ENCODE measurements at regions not wholly inside any gene's neighbourhood (a gene's known extent, or its start where the extent isn't known, plus 50 kb on each side); places are given as distances from the start of the nearest gene placed in this dataset.

DNA sequence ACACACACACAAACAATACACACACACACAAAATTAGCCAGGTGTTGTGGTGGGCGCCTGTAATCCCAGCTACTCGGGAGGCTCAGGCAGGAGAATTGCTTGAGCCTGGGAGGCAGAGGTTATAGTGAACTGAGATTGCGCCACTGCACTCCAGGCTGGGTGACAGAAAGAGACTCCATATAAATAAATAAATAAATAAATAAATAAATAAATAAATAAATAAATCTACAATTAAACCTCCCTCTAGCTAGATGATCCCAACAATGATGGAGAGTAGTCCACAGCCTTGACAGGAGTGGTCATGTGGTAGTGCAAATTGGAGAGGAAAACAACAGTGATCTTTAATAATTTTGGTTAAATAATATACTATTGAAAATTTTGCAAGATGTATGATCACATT, 1739.0 kb upstream of the C9orf72 start:
- H3K4me1 ChIP-seq (replicated peaks in 1 of 2) = no peaks in the 10 kb centered on the region
- WGBS, 10 experiments = 20 to 100% (median 65%) methylated on average over 1 to 2 of the region's 3 CpGs; no CpG with 5 or more reads in 6 of the 10 experiments
- ATAC-seq (replicated peaks in 6 of 8) = no peak
- no peak overlapping the region for H3K27ac ChIP-seq
- in situ Hi-C loops (cut with MboI; ENCODE audit: low pct_unique_long_range_greater_than_20kb in 2 of 9, low sequenced_read_pairs in 9 of 9, unreplicated experiment in 9 of 9) = no loop called here
- no peak overlapping the region for H3K4me3 ChIP-seq

DNA sequence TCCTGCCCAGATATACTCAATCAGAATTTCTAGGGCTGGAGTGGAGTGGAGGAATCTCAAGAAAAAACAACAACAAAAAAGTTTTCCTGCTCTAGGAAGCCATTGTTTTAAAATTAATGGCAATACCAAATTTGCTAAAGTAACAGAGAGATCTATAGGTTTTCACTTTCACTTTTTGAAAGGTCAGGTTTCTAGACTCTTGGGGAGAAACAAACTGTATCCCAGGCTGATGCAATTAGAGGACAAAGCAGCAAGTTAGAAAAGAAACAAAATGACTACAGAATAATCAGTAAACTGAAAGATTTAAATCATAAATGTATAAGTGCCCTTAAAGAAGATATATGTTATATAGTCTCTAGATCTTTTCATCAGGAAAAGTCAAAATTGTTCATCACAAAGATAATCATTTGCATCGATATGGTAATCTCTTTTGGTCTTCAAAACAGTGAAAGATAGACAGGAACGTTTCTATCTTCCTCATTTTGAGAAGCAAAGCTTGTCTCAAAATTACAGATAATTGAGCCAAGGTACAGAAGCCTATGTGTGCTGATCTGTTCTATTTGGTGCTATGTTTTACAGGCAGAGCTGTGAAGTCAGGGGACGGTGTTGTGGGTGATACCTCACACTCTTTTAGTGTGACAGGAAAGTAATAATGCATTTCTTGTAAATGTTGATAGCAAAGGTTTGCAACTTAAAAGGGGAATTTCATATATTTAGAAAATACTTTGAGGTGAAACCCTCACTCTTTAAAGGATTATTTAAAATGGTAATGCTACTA, 1746.6 kb upstream of the C9orf72 start:
- H3K4me3 ChIP-seq = no peak overlapping the region
- WGBS, 10 experiments = 10 to 100% (median 70%) methylated on average over 1 to 3 of the region's 3 CpGs
- H3K4me1 ChIP-seq (replicated peaks in 1 of 2) = peaks cover 0 to 2% of the 10 kb centered on the region in 2 donors
- no peak overlapping the region for H3K27ac ChIP-seq
- ATAC-seq (replicated peaks in 6 of 8) = no peak
- in situ Hi-C loops (cut with MboI; ENCODE audit: low pct_unique_long_range_greater_than_20kb in 2 of 9, low sequenced_read_pairs in 9 of 9, unreplicated experiment in 9 of 9) = no loop called here

DNA sequence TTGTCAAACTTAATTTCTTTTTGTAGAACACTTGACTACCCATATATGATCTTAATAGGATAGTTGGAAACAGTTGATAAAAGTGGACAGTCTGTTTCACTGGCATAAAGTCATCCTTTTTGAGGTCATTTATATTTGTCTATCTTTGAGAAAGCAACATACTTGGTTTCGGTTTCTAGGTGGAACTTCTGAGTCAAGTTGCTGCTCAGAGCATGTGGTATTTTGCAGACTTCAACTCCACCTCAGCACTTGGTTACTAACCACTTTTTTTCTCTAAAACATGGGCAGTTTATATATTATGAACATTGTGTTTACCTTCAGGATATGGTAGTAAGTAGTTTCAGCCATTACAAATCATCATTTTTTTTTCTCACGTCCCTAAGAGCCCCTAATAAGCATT, 1749.0 kb upstream of the C9orf72 start:
- H3K4me3 ChIP-seq = no peak overlapping the region
- in situ Hi-C loops (cut with MboI; ENCODE audit: low pct_unique_long_range_greater_than_20kb in 2 of 9, low sequenced_read_pairs in 9 of 9, unreplicated experiment in 9 of 9) = no loop called here
- H3K4me1 ChIP-seq (replicated peaks in 1 of 2) = peaks cover 0 to 2% of the 10 kb centered on the region in 2 donors
- WGBS, 10 experiments = 0 to 100% (median 76%) methylated on average over 1 to 2 of the region's 2 CpGs; no CpG with 5 or more reads in 1 of the 10 experiments
- peak in 1 of 8 experiments; percentile 35 for ATAC-seq (replicated peaks in 6 of 8)
- no peak overlapping the region for H3K27ac ChIP-seq

DNA sequence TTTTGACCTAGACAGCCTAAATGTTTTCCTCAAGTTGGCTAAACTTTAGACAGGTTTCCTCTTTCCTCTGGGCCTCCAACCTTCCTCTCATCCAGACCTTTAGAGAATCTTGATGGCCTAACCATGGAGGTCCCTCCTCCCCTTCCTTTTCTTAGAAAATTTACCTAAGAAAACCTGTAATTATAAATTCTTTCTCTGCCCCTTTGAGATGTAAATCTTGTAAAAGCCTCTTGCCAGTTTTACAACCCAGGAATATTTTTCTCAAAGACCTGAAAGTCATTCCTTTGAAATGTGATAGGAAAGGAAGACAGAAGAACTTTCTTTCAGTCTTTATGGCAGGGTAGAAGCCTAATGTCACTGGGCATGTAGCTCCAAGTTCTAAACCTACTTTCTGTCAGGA, 1752.6 kb upstream of the C9orf72 start:
- no peak for ATAC-seq (replicated peaks in 6 of 8)
- H3K4me1 ChIP-seq (replicated peaks in 1 of 2) = no peaks in the 10 kb centered on the region
- in situ Hi-C loops (cut with MboI; ENCODE audit: low pct_unique_long_range_greater_than_20kb in 2 of 9, low sequenced_read_pairs in 9 of 9, unreplicated experiment in 9 of 9) = no loop called here
- H3K27ac ChIP-seq = no peak overlapping the region
- H3K4me3 ChIP-seq = no peak overlapping the region

DNA sequence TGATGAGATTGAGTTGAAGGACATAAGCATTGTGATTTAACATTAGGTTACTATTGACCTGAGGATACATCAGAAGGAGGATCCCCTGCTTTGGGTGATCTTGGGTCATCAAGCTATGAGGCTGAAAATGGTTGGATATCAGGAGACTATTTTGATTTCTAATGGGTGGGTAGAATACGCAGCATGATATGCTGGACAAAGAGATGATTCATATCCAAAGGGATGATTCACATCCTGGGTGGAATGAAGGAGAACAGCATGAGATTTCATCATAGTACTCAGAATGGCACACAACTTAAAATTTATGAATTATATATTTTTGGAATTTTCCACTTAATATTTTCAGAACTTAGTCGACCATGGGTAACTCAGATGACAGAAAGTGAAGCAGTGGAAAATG, 1759.5 kb upstream of the C9orf72 start:
- H3K4me1 ChIP-seq (replicated peaks in 1 of 2) = no peaks in the 10 kb centered on the region
- H3K27ac ChIP-seq = no peak overlapping the region
- in situ Hi-C loops (cut with MboI; ENCODE audit: low pct_unique_long_range_greater_than_20kb in 2 of 9, low sequenced_read_pairs in 9 of 9, unreplicated experiment in 9 of 9) = no loop called here
- ATAC-seq (replicated peaks in 6 of 8) = peak in 3 of 8 experiments; percentile 33 to 83 (median 43)
- H3K4me3 ChIP-seq = no peak overlapping the region
- WGBS, 10 experiments = 0 to 100% (median 80%) methylated on average over 1 to 2 of the region's 2 CpGs

DNA sequence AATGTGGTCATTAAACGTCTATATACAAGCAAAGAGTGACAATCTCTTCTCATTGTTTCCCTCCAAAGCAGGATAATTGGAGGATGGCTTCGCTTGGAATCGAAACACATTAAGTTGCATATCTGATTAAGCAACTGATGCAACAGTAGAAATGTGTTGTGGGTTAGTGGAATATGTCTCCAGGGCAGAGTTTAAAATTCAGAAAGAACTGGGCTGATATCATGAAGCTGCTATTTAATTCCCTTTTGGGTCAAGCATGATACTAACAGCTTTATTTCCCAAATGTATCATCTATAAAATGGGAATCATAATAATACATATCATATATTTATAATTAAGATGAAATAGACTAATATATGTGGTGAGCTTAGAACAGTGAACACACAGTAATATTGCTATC, 1763.0 kb upstream of the C9orf72 start:
- no peak for ATAC-seq (replicated peaks in 6 of 8)
- no peaks in the 10 kb centered on the region for H3K4me1 ChIP-seq (replicated peaks in 1 of 2)
- H3K4me3 ChIP-seq = no peak overlapping the region
- WGBS, 10 experiments = 25 to 100% (median 83%) methylated on average over 1 to 3 of the region's 3 CpGs; no CpG with 5 or more reads in 1 of the 10 experiments
- no peak overlapping the region for H3K27ac ChIP-seq
- in situ Hi-C loops (cut with MboI; ENCODE audit: low pct_unique_long_range_greater_than_20kb in 2 of 9, low sequenced_read_pairs in 9 of 9, unreplicated experiment in 9 of 9) = no loop called here

DNA sequence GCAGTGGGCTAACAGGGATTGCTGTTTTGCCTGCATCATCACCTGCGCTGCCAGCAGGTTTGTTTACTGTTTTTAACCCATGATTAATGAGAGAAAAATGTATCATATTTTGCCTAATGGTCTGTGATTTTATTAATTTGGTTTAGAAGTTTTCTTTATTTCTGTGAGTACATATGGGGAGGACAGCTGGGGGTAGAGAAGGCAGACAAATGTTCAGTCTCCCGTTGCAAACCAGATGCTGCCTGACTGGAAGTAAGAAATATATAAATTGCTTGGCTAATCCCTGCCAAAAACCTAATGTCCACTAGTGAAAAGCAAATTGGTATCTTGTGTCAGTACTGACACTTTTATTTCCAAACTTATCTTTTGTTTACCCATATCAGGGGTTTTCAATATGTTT, 1766.1 kb upstream of the C9orf72 start:
- Histone ChIP-seq H3K4me3 (no peak overlapping the region), H3K27ac (no peak overlapping the region), H3K4me1 (replicated peaks in 1 of 2) (no peaks in the 10 kb centered on the region)
- 0 to 100% (median 78%) methylated on average over 1 to 2 of the region's 2 CpGs; no CpG with 5 or more reads in 2 of the 10 experiments for WGBS, 10 experiments
- no peak for ATAC-seq (replicated peaks in 6 of 8)
- in situ Hi-C loops (cut with MboI; ENCODE audit: low pct_unique_long_range_greater_than_20kb in 2 of 9, low sequenced_read_pairs in 9 of 9, unreplicated experiment in 9 of 9) = no loop called here

DNA sequence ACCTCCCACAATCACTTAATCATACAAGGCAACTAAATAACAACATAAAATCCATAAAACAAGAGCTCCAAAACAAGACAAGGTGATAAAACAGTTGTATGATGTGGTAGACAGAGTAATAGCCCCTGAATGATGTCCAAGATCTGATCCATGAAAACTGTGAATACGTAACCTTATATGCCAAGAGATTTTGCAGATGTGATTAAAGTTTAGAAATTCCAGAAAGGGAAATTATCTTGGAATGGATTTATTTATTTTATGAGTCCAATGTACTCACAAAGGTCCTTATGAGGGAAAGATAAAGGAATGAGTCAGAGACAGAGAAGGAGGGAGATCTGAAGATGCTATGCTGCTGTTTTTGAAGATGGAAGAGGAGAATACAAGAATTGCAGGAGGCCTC, 1775.7 kb upstream of the C9orf72 start:
- no peaks in the 10 kb centered on the region for H3K4me1 ChIP-seq (replicated peaks in 1 of 2)
- 0 to 100% (median 67%) methylated on average over 1 of the region's 1 CpG; no CpG with 5 or more reads in 1 of the 10 experiments for WGBS, 10 experiments
- no peak overlapping the region for H3K27ac ChIP-seq
- no peak overlapping the region for H3K4me3 ChIP-seq
- no peak for ATAC-seq (replicated peaks in 6 of 8)
- in situ Hi-C loops (cut with MboI; ENCODE audit: low pct_unique_long_range_greater_than_20kb in 2 of 9, low sequenced_read_pairs in 9 of 9, unreplicated experiment in 9 of 9) = no loop called here

DNA sequence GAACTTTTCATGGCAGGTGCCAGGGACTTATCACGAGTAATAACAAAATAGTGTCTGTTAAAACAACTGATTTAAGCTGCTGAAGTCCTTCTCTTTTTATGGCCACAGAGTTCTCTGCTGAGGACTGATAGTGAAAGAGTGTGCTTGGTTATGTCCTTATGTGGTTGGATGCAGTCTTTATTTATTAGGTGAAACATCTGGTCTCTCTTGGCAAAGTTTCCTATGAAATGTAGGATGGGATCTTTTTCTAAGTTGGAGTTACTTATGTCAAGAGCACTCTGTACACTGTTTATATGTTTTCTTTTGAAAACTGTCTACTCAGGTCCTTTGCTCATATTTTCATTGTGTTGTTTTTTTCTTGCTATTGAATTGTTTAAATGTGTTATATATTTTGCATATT, 1816.1 kb upstream of the C9orf72 start:
- H3K4me3 ChIP-seq = no peak overlapping the region
- in situ Hi-C loops (cut with MboI; ENCODE audit: low pct_unique_long_range_greater_than_20kb in 2 of 9, low sequenced_read_pairs in 9 of 9, unreplicated experiment in 9 of 9) = no loop called here
- no peaks in the 10 kb centered on the region for H3K4me1 ChIP-seq (replicated peaks in 1 of 2)
- ATAC-seq (replicated peaks in 6 of 8) = no peak
- no peak overlapping the region for H3K27ac ChIP-seq
- 0 to 100% (median 100%) methylated on average over 1 of the region's 1 CpG; no CpG with 5 or more reads in 5 of the 10 experiments for WGBS, 10 experiments

DNA sequence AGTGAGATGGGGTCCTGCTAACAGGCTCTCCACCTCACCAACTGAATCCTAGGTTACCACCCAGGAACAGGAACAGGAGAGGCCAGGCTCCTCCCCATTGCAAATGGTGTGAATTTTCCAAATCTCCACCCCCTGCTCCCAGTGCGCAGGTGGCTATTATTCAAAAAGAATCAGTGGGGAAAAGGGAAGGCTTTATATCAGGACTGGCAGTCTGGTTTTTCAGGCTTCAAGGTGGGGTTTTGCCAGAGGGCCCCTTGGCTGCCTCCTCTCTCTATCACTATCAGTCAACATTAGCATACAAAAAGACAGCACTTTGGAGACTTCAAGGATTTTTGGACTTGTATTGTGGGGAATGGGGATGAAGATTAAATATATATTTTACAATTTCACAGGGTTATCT, 1817.6 kb upstream of the C9orf72 start:
- no peak for ATAC-seq (replicated peaks in 6 of 8)
- 40 to 89% (median 64%) methylated on average over 1 of the region's 1 CpG; no CpG with 5 or more reads in 6 of the 10 experiments for WGBS, 10 experiments
- Histone ChIP-seq H3K4me3 (no peak overlapping the region), H3K4me1 (replicated peaks in 1 of 2) (no peaks in the 10 kb centered on the region), H3K27ac (no peak overlapping the region)
- in situ Hi-C loops (cut with MboI; ENCODE audit: low pct_unique_long_range_greater_than_20kb in 2 of 9, low sequenced_read_pairs in 9 of 9, unreplicated experiment in 9 of 9) = no loop called here

DNA sequence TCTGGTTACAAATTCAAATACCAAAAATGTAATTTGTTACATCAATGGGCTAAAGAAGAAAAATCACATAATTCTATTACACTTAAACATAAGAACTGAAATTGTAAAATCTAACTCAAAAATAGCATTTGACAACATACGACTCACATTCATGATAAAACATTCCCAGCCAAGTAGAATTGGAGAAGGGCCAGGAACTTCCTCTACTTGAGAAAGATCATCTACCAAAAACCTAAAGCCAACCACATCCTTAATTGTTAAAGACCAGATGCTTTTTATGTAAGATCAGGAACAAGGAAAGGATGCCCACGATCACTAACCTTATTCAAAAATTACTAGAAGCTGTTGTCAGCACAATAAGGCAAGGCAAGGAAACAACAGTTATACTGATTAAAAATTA, 1819.8 kb upstream of the C9orf72 start:
- in situ Hi-C loops (cut with MboI; ENCODE audit: low pct_unique_long_range_greater_than_20kb in 2 of 9, low sequenced_read_pairs in 9 of 9, unreplicated experiment in 9 of 9) = no loop called here
- WGBS, 10 experiments = 0 to 100% (median 94%) methylated on average over 1 to 2 of the region's 2 CpGs
- Histone ChIP-seq H3K27ac (no peak overlapping the region), H3K4me1 (replicated peaks in 1 of 2) (no peaks in the 10 kb centered on the region), H3K4me3 (no peak overlapping the region)
- ATAC-seq (replicated peaks in 6 of 8) = no peak

DNA sequence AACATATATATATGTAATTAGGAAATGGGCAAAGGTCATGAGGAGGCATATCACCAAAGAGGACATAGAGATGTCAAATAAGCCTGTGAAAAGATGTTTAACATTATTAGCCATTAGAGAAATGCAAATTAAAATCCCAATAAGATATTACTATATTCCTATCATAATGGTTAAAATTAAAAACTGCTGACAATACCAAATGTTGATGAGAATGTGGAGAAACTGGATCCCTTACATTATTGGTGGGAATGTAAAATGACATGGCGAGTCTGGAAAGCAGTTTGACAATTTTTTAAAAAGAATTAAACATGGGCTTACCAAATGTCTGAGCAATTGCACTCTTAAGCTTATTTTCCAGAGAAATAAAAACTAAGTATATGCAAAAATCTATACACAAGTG, 1821.6 kb upstream of the C9orf72 start:
- Histone ChIP-seq H3K4me1 (replicated peaks in 1 of 2) (no peaks in the 10 kb centered on the region), H3K4me3 (no peak overlapping the region), H3K27ac (no peak overlapping the region)
- in situ Hi-C loops (cut with MboI; ENCODE audit: low pct_unique_long_range_greater_than_20kb in 2 of 9, low sequenced_read_pairs in 9 of 9, unreplicated experiment in 9 of 9) = no loop called here
- no peak for ATAC-seq (replicated peaks in 6 of 8)
- 0 to 100% (median 89%) methylated on average over 1 of the region's 1 CpG; no CpG with 5 or more reads in 3 of the 10 experiments for WGBS, 10 experiments

DNA sequence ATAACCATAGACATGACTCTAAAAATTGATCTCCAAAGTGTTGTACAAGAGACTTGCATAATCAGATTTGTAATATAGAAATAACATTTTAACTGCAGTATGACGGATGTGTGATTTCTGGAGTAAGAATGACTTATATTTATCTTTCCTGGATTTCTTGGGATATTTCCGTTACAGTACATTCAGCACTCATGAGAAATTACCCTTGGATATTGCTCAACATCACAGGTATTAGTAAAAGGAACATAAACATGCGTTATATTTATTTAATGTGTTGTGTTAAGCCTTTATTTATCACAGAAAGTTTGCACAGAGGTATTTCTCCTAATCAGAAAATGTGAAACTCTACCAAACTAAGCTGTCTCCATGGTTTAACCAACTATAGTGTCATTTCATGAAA, 1823.9 kb upstream of the C9orf72 start:
- H3K27ac ChIP-seq = no peak overlapping the region
- H3K4me1 ChIP-seq (replicated peaks in 1 of 2) = no peaks in the 10 kb centered on the region
- no peak for ATAC-seq (replicated peaks in 6 of 8)
- WGBS, 10 experiments = 6 to 100% (median 80%) methylated on average over 1 to 3 of the region's 3 CpGs; no CpG with 5 or more reads in 1 of the 10 experiments
- in situ Hi-C loops (cut with MboI; ENCODE audit: low pct_unique_long_range_greater_than_20kb in 2 of 9, low sequenced_read_pairs in 9 of 9, unreplicated experiment in 9 of 9) = no loop called here
- no peak overlapping the region for H3K4me3 ChIP-seq

DNA sequence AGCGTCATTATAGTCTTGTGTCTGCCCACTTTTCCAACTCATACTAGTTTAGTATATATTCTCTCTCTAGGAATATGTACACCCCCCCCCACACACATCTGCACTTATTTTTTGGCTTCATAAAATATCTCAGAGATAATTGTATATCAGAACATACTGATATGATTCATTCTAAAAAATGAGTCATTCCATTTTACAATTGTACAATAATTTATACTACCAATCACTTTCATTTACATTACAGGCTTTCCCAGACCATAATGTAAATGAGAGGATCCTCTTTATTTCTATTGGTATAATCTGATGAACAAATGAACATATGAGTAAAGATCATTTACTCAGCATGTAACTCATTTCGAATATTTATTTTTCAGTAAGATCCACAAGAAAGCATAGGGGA, 1842.9 kb upstream of the C9orf72 start:
- Histone ChIP-seq H3K4me3 (no peak overlapping the region), H3K27ac (no peak overlapping the region), H3K4me1 (replicated peaks in 1 of 2) (no peaks in the 10 kb centered on the region)
- in situ Hi-C loops (cut with MboI; ENCODE audit: low pct_unique_long_range_greater_than_20kb in 2 of 9, low sequenced_read_pairs in 9 of 9, unreplicated experiment in 9 of 9) = no loop called here
- 0 to 100% (median 71%) methylated on average over 1 to 2 of the region's 2 CpGs; no CpG with 5 or more reads in 1 of the 10 experiments for WGBS, 10 experiments
- no peak for ATAC-seq (replicated peaks in 6 of 8)

Data from motor neuron (in vitro differentiated cells).